SH-SY5Y (cell line): ENCODE measurements at regions not wholly inside any gene's neighbourhood (a gene's known extent, or its start where the extent isn't known, plus 50 kb on each side); places are given as distances from the start of the nearest gene placed in this dataset.

ENCODE experiments used
- GATA2 ChIP-seq: IDR thresholded peaks from 2 replicates; pipeline ENCODE4 v1.6.1; 2011; ENCODE audit warnings: mild to moderate bottlenecking, low read depth, low read length
- GATA3 ChIP-seq: IDR thresholded peaks from 2 replicates; pipeline ENCODE4 v1.6.1; 2011; ENCODE audit warnings: low read depth, mild to moderate bottlenecking, low read length, moderate library complexity

GRCh38 chr14:100434033-100434601 is 111.0 kb downstream of the SLC25A47 start:
- TF ChIP-seq GATA3 (no peak), GATA2 (no peak)

GRCh38 chr14:100434911-100435438 is 111.8 kb downstream of the SLC25A47 start:
- TF ChIP-seq GATA3 (no peak), GATA2 (no peak)

GRCh38 chr14:100435459-100435858 is 112.3 kb downstream of the SLC25A47 start:
- TF ChIP-seq GATA3 (no peak), GATA2 (no peak)

GRCh38 chr14:100436745-100437406 is 113.7 kb downstream of the SLC25A47 start:
- no peak for TF ChIP-seq GATA2
- TF ChIP-seq GATA3, result no peak

- TF ChIP-seq GATA2, result no peak
- no peak for TF ChIP-seq GATA3
These were observed 115.1 kb downstream of the SLC25A47 start for GRCh38 chr14:100438271-100438670.

- no peak for TF ChIP-seq GATA3
- TF ChIP-seq GATA2, result no peak
These were observed 115.8 kb downstream of the SLC25A47 start for GRCh38 chr14:100438678-100439592.

GRCh38 chr14:100439781-100440180 is 116.6 kb downstream of the SLC25A47 start:
- TF ChIP-seq GATA3, result no peak
- no peak for TF ChIP-seq GATA2

GRCh38 chr14:100440207-100440631 is 117.1 kb downstream of the SLC25A47 start:
- no peak for TF ChIP-seq GATA3
- TF ChIP-seq GATA2, result no peak

- peak; percentile 96 for TF ChIP-seq GATA2
- TF ChIP-seq GATA3, result no peak; the same call in 1 of the 2 replicates
These were observed 117.6 kb downstream of the SLC25A47 start for GRCh38 chr14:100440758-100441203.

GRCh38 chr14:100441271-100441947 is 118.3 kb downstream of the SLC25A47 start:
- TF ChIP-seq GATA3 (no peak), GATA2 (no peak)

GRCh38 chr14:100442036-100442435 is 118.9 kb downstream of the SLC25A47 start:
- TF ChIP-seq GATA2 (no peak), GATA3 (no peak)

- no peak for TF ChIP-seq GATA3
- no peak for TF ChIP-seq GATA2
These were observed 119.7 kb downstream of the SLC25A47 start for GRCh38 chr14:100442498-100443490.

GRCh38 chr14:100443603-100444002 is 120.5 kb downstream of the SLC25A47 start:
- TF ChIP-seq GATA2 (no peak), GATA3 (no peak)
